RPMI7951 (cell line): ENCODE measurements at regions not wholly inside any gene's neighbourhood (a gene's known extent, or its start where the extent isn't known, plus 50 kb on each side); places are given as distances from the start of the nearest gene placed in this dataset.
A peak's percentile ranks its signal among the peaks of the same experiment; 100 is the strongest.

Experiments
- DNase-seq: peaks from one replicate; pipeline ENCODE4 v3.0.0-alpha.2; 2012; ENCODE audit warnings: low read depth

GRCh38 chr22:46066691-46067090 lies 83.6 kb upstream of the PPARA start:
- DNase-seq: peak; percentile 14

GRCh38 chr22:46067159-46068111 lies 82.9 kb upstream of the PPARA start:
- DNase-seq: peak; percentile 24

- no peak for DNase-seq
Measured at GRCh38 chr22:46068181-46068592, 82.1 kb upstream of the PPARA start.

GRCh38 chr22:46068593-46069491 lies 81.5 kb upstream of the PPARA start:
- peak; percentile 89 for DNase-seq

- DNase-seq: peak; percentile 89
Measured at GRCh38 chr22:46069521-46070214, 80.7 kb upstream of the PPARA start.

- peak; percentile 79 for DNase-seq
Measured at GRCh38 chr22:46070215-46070802, 80.0 kb upstream of the PPARA start.

- no peak for DNase-seq
Measured at GRCh38 chr22:46070803-46071450, 79.4 kb upstream of the PPARA start.

- DNase-seq: peak; percentile 93
Measured at GRCh38 chr22:46071451-46072109, 78.7 kb upstream of the PPARA start.

GRCh38 chr22:46072110-46072881 lies 78.0 kb upstream of the PPARA start:
- DNase-seq: peak; percentile 58

- DNase-seq: no peak
Measured at GRCh38 chr22:46072981-46073682, 77.2 kb upstream of the PPARA start.

GRCh38 chr22:46073683-46074504 lies 76.4 kb upstream of the PPARA start:
- DNase-seq: peak; percentile 63

GRCh38 chr22:46074771-46075551 lies 75.4 kb upstream of the PPARA start:
- DNase-seq: no peak

- no peak for DNase-seq
Measured at GRCh38 chr22:46075764-46076531, 74.4 kb upstream of the PPARA start.

- DNase-seq: peak; percentile 80
Measured at GRCh38 chr22:46076651-46077339, 73.5 kb upstream of the PPARA start.

- no peak for DNase-seq
Measured at GRCh38 chr22:46077669-46078099, 72.6 kb upstream of the PPARA start.
